ENCODE measurements at regions not wholly inside any gene's neighbourhood (a gene's known extent, or its start where the extent isn't known, plus 50 kb on each side); places are given as distances from the start of the nearest gene placed in this dataset.

DNA sequence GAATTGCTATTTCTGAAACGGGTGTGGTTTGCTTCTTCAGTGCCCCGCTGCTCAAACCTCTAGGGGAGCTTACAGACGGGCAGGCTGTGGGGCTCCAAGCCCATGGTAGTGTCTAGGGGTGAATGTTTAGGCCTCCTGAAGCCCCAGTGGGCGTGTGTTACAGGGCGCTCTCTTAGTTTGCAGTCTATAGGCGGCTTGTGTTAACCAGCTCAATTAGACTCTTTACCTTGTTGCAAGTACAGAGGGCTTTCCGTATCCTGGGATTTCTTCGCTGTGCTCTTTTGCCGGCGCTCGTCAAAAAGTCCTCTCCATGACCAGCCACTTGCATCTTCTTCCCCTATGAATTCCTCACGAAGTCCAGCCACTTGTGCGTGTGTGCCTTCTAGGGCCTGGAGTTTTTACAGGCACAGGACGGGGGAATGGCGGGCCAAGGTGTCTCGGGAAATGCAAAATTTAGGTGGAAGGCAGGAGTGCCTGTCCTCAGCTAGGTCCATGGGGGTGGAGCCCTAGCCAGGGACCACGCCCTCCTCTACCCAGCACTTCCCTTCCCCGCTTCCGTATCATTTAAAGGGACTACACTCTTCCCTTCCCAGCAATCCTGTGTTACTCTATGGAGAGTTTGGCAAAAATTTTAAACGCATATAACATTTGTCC is 94.5 kb downstream of the HTR1B start:
- TF ChIP-seq TAF1 (IDR thresholded peaks at IDR 0.05; ENCODE audit: low read depth, low read length) (no peak), SPI1 (IDR thresholded peaks at IDR 0.05; ENCODE audit: low read depth, low read length) (no peak), POLR2A (IDR thresholded peaks at IDR 0.05; ENCODE audit: low read depth, low read length) (no peak), POLR2AphosphoS5 (IDR thresholded peaks at IDR 0.05; ENCODE audit: low read depth, low read length) (no peak), PAX5 (IDR thresholded peaks at IDR 0.05; ENCODE audit: insufficient read depth, low read length, severe bottlenecking) (no peak), POU2F2 (IDR thresholded peaks at IDR 0.05; ENCODE audit: low read depth, low read length) (no peak)

All from GM12891 (cell line).